ENCODE measurements at regions not wholly inside any gene's neighbourhood (a gene's known extent, or its start where the extent isn't known, plus 50 kb on each side); places are given as distances from the start of the nearest gene placed in this dataset.

- no peak overlapping the region for H3K27ac ChIP-seq (ENCODE audit: low read depth in 2 of 2, low read length in 2 of 2)
Observed at GRCh38 chr22:48690583-48691317, 1136.9 kb downstream of the BRD1 start.

DNA sequence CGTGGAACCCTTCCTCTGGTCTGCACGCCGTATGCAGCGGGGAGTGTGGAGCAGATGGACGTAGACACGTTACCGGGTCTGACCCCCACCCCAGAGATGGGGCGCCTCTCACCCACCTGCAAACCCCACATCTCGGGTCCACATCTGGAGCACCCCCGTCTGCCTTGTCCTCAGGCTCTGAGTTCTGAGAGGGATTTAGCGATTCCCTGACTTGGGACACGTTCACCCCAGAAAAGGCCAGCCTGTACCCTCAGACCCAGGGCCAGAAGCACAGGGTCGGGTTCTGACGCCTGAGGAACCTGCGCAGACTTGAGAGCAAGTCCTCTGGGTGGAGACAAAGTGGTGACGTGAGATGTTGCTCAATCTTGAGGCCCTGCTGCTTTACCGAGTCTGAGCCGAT, 1138.5 kb downstream of the BRD1 start:
- no peak overlapping the region for H3K27ac ChIP-seq (ENCODE audit: low read depth in 2 of 2, low read length in 2 of 2)

More at GRCh38 chr22:48690583-48691317, 1136.9 kb downstream of the BRD1 start:
- Histone ChIP-seq H3K4me3 (ENCODE audit: low read length in 2 of 2) (no peak overlapping the region), H3K9me3 (ENCODE audit: control insufficient read depth in 2 of 2, low read length in 2 of 2) (no peaks in the 10 kb centered on the region), H3K4me1 (ENCODE audit: control insufficient read depth in 2 of 2, insufficient read depth in 2 of 2, low read length in 2 of 2) (no peaks in the 10 kb centered on the region), H3K27me3 (ENCODE audit: control insufficient read depth in 2 of 2, insufficient read depth in 2 of 2, low read length in 2 of 2) (no peaks in the 10 kb centered on the region), H3K36me3 (ENCODE audit: control insufficient read depth in 2 of 2, insufficient read depth in 2 of 2, low read length in 2 of 2) (no peaks in the 10 kb centered on the region), H3K9ac (ENCODE audit: low read depth in 1 of 2, low read length in 2 of 2) (no peak overlapping the region)

DNA sequence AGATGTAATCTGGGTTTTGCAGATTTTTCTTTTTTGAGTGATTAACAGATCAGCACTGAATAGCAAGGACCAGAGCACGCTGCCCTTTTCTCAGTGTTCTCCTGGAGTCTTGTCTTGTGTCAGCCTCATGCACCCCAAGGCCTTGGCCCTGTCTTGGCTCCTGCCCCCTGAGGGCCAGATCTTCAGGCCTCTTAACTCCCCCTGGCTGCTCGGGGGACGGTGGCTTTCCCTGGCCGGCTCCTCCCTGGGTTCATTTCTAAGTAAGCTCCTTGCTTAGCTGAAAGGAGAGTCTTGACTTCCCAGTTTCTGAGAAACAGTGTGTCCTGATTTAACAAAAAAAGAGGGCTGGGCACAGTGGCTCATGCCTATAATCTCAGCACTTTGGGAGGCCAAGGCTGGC, 1139.3 kb downstream of the BRD1 start:
- Histone ChIP-seq H3K27me3 (ENCODE audit: control insufficient read depth in 2 of 2, insufficient read depth in 2 of 2, low read length in 2 of 2) (no peaks in the 10 kb centered on the region), H3K9me3 (ENCODE audit: control insufficient read depth in 2 of 2, low read length in 2 of 2) (no peaks in the 10 kb centered on the region), H3K4me1 (ENCODE audit: control insufficient read depth in 2 of 2, insufficient read depth in 2 of 2, low read length in 2 of 2) (no peaks in the 10 kb centered on the region), H3K36me3 (ENCODE audit: control insufficient read depth in 2 of 2, insufficient read depth in 2 of 2, low read length in 2 of 2) (no peaks in the 10 kb centered on the region), H3K27ac (ENCODE audit: low read depth in 2 of 2, low read length in 2 of 2) (no peak overlapping the region), H3K4me3 (ENCODE audit: low read length in 2 of 2) (no peak overlapping the region), H3K9ac (ENCODE audit: low read depth in 1 of 2, low read length in 2 of 2) (no peak overlapping the region)

More for the DNA sequence above, 1138.5 kb downstream of the BRD1 start:
- H3K9ac ChIP-seq (ENCODE audit: low read depth in 1 of 2, low read length in 2 of 2), result no peak overlapping the region
- no peaks in the 10 kb centered on the region for H3K4me1 ChIP-seq (ENCODE audit: control insufficient read depth in 2 of 2, insufficient read depth in 2 of 2, low read length in 2 of 2)
- no peaks in the 10 kb centered on the region for H3K36me3 ChIP-seq (ENCODE audit: control insufficient read depth in 2 of 2, insufficient read depth in 2 of 2, low read length in 2 of 2)
- no peaks in the 10 kb centered on the region for H3K9me3 ChIP-seq (ENCODE audit: control insufficient read depth in 2 of 2, low read length in 2 of 2)
- no peaks in the 10 kb centered on the region for H3K27me3 ChIP-seq (ENCODE audit: control insufficient read depth in 2 of 2, insufficient read depth in 2 of 2, low read length in 2 of 2)
- no peak overlapping the region for H3K4me3 ChIP-seq (ENCODE audit: low read length in 2 of 2)

DNA sequence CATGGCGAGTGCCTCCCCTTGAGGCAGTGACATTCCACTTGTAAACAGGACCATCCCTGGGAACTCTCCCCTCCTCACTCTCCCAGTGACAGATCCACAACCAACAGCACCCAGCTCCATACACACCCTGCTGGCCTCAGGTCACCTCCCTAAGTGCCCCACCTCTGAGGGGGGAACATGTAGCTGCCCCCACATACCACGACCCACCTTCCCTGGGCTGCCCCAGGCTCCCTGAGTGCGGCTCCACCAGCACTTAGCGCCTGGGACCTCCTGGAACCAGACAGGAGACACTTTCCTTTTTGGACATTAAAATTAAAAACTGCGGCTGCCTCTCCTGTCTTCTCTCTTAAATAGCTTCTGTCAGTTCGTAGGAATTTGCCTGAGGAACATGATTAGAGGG, 1140.1 kb downstream of the BRD1 start:
- no peaks in the 10 kb centered on the region for H3K36me3 ChIP-seq (ENCODE audit: control insufficient read depth in 2 of 2, insufficient read depth in 2 of 2, low read length in 2 of 2)

GRCh38 chr22:48686694-48687302, 1140.9 kb downstream of the BRD1 start:
- Histone ChIP-seq H3K4me3 (ENCODE audit: low read length in 2 of 2) (no peak overlapping the region), H3K36me3 (ENCODE audit: control insufficient read depth in 2 of 2, insufficient read depth in 2 of 2, low read length in 2 of 2) (no peaks in the 10 kb centered on the region), H3K27ac (ENCODE audit: low read depth in 2 of 2, low read length in 2 of 2) (no peak overlapping the region), H3K4me1 (ENCODE audit: control insufficient read depth in 2 of 2, insufficient read depth in 2 of 2, low read length in 2 of 2) (no peaks in the 10 kb centered on the region), H3K9me3 (ENCODE audit: control insufficient read depth in 2 of 2, low read length in 2 of 2) (no peaks in the 10 kb centered on the region), H3K27me3 (ENCODE audit: control insufficient read depth in 2 of 2, insufficient read depth in 2 of 2, low read length in 2 of 2) (no peaks in the 10 kb centered on the region), H3K9ac (ENCODE audit: low read depth in 1 of 2, low read length in 2 of 2) (no peak overlapping the region)

More for the DNA sequence above, 1140.1 kb downstream of the BRD1 start:
- Histone ChIP-seq H3K27ac (ENCODE audit: low read depth in 2 of 2, low read length in 2 of 2) (no peak overlapping the region), H3K27me3 (ENCODE audit: control insufficient read depth in 2 of 2, insufficient read depth in 2 of 2, low read length in 2 of 2) (no peaks in the 10 kb centered on the region), H3K9ac (ENCODE audit: low read depth in 1 of 2, low read length in 2 of 2) (no peak overlapping the region), H3K9me3 (ENCODE audit: control insufficient read depth in 2 of 2, low read length in 2 of 2) (no peaks in the 10 kb centered on the region), H3K4me1 (ENCODE audit: control insufficient read depth in 2 of 2, insufficient read depth in 2 of 2, low read length in 2 of 2) (no peaks in the 10 kb centered on the region), H3K4me3 (ENCODE audit: low read length in 2 of 2) (no peak overlapping the region)

DNA sequence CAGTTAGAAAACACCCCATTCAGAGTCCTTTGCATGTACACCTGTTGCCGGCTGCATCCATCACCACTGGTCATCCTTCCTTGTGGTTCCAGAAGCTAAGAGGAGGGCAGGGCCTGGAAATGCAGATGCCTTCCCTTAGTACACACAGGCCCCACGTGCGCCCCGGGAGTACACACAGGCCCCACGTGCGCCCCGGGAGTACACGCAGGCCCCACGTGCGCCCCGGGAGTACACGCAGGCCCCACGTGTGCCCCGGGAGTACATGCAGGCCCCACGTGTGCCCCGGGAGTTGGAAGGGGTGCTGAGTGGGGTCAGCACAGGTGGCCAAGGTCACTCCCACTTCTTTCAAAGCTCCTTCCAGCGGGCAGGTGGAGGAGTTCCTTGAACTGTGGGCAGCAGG, 1141.9 kb downstream of the BRD1 start:
- Histone ChIP-seq H3K9ac (ENCODE audit: low read depth in 1 of 2, low read length in 2 of 2) (no peak overlapping the region), H3K4me3 (ENCODE audit: low read length in 2 of 2) (no peak overlapping the region), H3K27ac (ENCODE audit: low read depth in 2 of 2, low read length in 2 of 2) (no peak overlapping the region), H3K27me3 (ENCODE audit: control insufficient read depth in 2 of 2, insufficient read depth in 2 of 2, low read length in 2 of 2) (no peaks in the 10 kb centered on the region), H3K36me3 (ENCODE audit: control insufficient read depth in 2 of 2, insufficient read depth in 2 of 2, low read length in 2 of 2) (no peaks in the 10 kb centered on the region), H3K9me3 (ENCODE audit: control insufficient read depth in 2 of 2, low read length in 2 of 2) (no peaks in the 10 kb centered on the region), H3K4me1 (ENCODE audit: control insufficient read depth in 2 of 2, insufficient read depth in 2 of 2, low read length in 2 of 2) (no peaks in the 10 kb centered on the region)

DNA sequence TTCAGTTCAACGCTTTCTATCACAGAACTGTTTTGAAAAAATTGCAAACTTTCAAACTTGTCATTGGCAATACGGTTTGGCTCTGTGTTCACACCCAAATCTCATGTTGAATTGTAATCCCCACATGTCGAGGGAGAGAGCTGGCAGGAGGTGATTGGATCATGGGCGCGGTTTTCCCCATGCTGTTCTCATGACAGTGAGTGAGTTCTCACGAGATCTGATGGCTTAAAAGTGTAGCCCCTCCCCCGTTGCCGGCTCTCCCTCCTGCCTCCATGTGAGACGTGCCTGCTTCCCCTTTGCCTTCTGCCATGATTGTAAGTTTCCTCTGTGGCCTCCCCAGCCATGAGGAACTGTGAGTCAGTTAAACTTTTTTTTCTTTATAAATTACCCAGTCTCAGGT, 1144.0 kb downstream of the BRD1 start:
- no peak overlapping the region for H3K4me3 ChIP-seq (ENCODE audit: low read length in 2 of 2)
- no peaks in the 10 kb centered on the region for H3K27me3 ChIP-seq (ENCODE audit: control insufficient read depth in 2 of 2, insufficient read depth in 2 of 2, low read length in 2 of 2)
- no peaks in the 10 kb centered on the region for H3K4me1 ChIP-seq (ENCODE audit: control insufficient read depth in 2 of 2, insufficient read depth in 2 of 2, low read length in 2 of 2)
- no peaks in the 10 kb centered on the region for H3K9me3 ChIP-seq (ENCODE audit: control insufficient read depth in 2 of 2, low read length in 2 of 2)
- H3K9ac ChIP-seq (ENCODE audit: low read depth in 1 of 2, low read length in 2 of 2), result no peak overlapping the region
- no peaks in the 10 kb centered on the region for H3K36me3 ChIP-seq (ENCODE audit: control insufficient read depth in 2 of 2, insufficient read depth in 2 of 2, low read length in 2 of 2)
- H3K27ac ChIP-seq (ENCODE audit: low read depth in 2 of 2, low read length in 2 of 2), result no peak overlapping the region

DNA sequence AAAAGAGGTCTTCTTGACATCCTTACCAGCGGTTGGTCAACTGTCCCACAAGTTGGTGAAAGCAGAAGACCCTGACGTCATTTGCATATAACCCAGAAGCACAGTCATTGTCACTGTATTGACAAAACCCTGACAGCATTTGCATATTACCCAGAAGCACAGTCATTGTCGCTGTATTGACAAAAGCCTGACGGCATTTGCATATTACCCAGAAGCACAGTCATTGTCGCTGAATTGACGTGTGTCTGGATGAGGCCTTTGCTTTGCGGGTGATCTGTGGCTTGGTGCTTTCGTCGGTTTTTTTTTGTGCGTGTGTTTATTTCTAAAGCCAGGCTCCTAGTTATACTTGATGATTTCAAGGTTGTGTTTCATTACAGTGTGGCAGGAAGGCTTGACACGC, 1145.2 kb downstream of the BRD1 start:
- H3K27me3 ChIP-seq (ENCODE audit: control insufficient read depth in 2 of 2, insufficient read depth in 2 of 2, low read length in 2 of 2), result no peaks in the 10 kb centered on the region
- no peaks in the 10 kb centered on the region for H3K36me3 ChIP-seq (ENCODE audit: control insufficient read depth in 2 of 2, insufficient read depth in 2 of 2, low read length in 2 of 2)
- H3K9me3 ChIP-seq (ENCODE audit: control insufficient read depth in 2 of 2, low read length in 2 of 2), result no peaks in the 10 kb centered on the region
- no peak overlapping the region for H3K27ac ChIP-seq (ENCODE audit: low read depth in 2 of 2, low read length in 2 of 2)
- no peak overlapping the region for H3K4me3 ChIP-seq (ENCODE audit: low read length in 2 of 2)
- H3K4me1 ChIP-seq (ENCODE audit: control insufficient read depth in 2 of 2, insufficient read depth in 2 of 2, low read length in 2 of 2), result no peaks in the 10 kb centered on the region
- H3K9ac ChIP-seq (ENCODE audit: low read depth in 1 of 2, low read length in 2 of 2), result no peak overlapping the region

DNA sequence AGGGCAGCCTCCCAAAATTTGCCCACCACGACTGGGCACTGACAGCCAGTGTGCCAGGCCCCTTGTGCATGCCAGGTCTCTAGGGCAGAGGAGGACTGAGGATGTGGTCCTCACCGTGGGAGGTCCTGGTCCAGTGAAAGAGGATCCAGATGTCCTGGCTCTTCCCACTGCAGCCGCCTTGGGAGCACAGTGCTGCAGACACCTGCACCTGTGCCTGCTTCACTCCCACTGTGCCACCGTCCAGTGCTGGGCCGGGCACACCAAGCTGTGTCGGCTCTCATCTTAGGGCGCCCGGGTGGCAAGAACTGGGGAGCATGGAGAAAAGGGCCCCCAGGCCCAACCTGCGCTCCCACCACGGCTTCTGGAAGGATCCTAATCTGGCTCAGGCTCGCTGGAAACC, 1147.1 kb downstream of the BRD1 start:
- H3K4me3 ChIP-seq (ENCODE audit: low read length in 2 of 2), result no peak overlapping the region
- H3K27ac ChIP-seq (ENCODE audit: low read depth in 2 of 2, low read length in 2 of 2), result no peak overlapping the region
- H3K36me3 ChIP-seq (ENCODE audit: control insufficient read depth in 2 of 2, insufficient read depth in 2 of 2, low read length in 2 of 2), result no peaks in the 10 kb centered on the region
- H3K9me3 ChIP-seq (ENCODE audit: control insufficient read depth in 2 of 2, low read length in 2 of 2), result no peaks in the 10 kb centered on the region
- no peaks in the 10 kb centered on the region for H3K27me3 ChIP-seq (ENCODE audit: control insufficient read depth in 2 of 2, insufficient read depth in 2 of 2, low read length in 2 of 2)
- no peaks in the 10 kb centered on the region for H3K4me1 ChIP-seq (ENCODE audit: control insufficient read depth in 2 of 2, insufficient read depth in 2 of 2, low read length in 2 of 2)
- H3K9ac ChIP-seq (ENCODE audit: low read depth in 1 of 2, low read length in 2 of 2), result no peak overlapping the region

DNA sequence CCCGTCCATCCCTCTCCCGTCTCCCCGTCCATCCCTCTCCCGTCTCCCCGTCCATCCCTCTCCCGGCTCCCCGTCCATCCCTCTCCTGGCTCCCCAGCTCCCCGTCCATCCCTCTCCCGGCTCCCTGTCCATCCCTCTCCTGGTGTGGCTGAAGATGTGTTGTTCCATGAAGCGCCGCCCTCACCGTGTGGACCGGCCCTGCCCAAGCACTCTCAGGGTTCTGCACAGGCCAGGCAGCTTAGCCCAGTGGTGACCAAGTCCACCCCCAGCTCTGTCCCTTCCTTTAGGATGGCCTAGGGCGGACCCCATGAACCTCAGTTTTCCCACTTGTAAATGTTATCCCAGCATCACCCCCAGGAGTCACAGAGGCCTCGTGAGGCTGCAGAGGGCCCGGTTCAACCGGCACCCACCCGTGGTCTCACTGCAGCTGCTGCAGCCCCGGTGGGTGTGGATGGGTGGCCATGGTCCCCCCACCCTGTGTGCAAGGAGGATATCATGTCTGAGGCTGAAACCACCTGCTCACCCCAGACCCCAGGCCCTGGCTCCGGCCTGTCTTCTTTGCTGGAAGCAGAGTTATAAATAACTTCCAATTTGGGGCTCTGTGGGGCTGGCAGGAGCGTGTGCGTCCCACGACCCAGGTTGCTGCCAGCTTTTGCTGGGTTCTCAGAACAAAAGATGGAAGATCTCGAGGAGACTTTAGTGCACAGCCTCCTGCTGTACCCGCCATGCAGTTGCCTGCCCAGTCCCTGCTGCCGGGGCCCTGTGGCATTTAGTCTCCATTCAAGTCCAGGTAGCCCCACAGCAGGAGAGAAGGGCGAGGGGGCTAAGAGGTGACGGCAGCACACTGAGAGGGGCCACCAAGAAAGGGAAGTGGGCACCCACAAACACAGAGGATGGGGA, 1147.8 kb downstream of the BRD1 start:
- Histone ChIP-seq H3K36me3 (ENCODE audit: control insufficient read depth in 2 of 2, insufficient read depth in 2 of 2, low read length in 2 of 2) (no peaks in the 10 kb centered on the region), H3K9me3 (ENCODE audit: control insufficient read depth in 2 of 2, low read length in 2 of 2) (no peaks in the 10 kb centered on the region), H3K27ac (ENCODE audit: low read depth in 2 of 2, low read length in 2 of 2) (no peak overlapping the region), H3K27me3 (ENCODE audit: control insufficient read depth in 2 of 2, insufficient read depth in 2 of 2, low read length in 2 of 2) (no peaks in the 10 kb centered on the region), H3K4me1 (ENCODE audit: control insufficient read depth in 2 of 2, insufficient read depth in 2 of 2, low read length in 2 of 2) (no peaks in the 10 kb centered on the region), H3K9ac (ENCODE audit: low read depth in 1 of 2, low read length in 2 of 2) (no peak overlapping the region), H3K4me3 (ENCODE audit: low read length in 2 of 2) (no peak overlapping the region)
